Endothelial cell of umbilical vein (primary cell): ENCODE measurements at regions not wholly inside any gene's neighbourhood (a gene's known extent, or its start where the extent isn't known, plus 50 kb on each side); places are given as distances from the start of the nearest gene placed in this dataset.

ENCODE experiments used
- BruUV-seq: library from RNA; stranded (reverse); fragments of 400-500 nt; replicated peaks from 2 replicates; lab custom pipeline; 2021; lab: Mats Ljungman, UMichigan
- CTCF ChIA-PET: fragments of 300-600, 350-600 bp; sonication (Branson Sonifier 250); formaldehyde crosslinking; loops from one replicate; lab custom pipeline; 2021; ENCODE audit warnings: antibody characterized with exemption, inconsistent platforms; lab: Charles Lee
- POLR2A ChIA-PET: fragments of 300-600, 350-600 bp; sonication (Branson Sonifier 250); formaldehyde crosslinking; loops from one replicate; lab custom pipeline; 2021; ENCODE audit warnings: antibody characterized with exemption, inconsistent platforms; lab: Charles Lee
- DNase-seq: peaks from one replicate; pipeline ENCODE4 v3.0.0-alpha.2; 2011; ENCODE audit warnings: low read depth, low spot score
- FAIRE-seq: peaks from 2 replicates; lab custom pipeline; 2011; peaks lifted over from hg19 to GRCh38; lab: Jason Lieb, UNC
- H2AFZ ChIP-seq: 2 replicates; pipeline ENCODE4 v1.6.0; 2012; ENCODE audit warnings: low read depth, low read length, control low read depth, inconsistent platforms
- H3K27ac ChIP-seq: 2 replicates; pipeline ENCODE4 v1.5.1; 2011; ENCODE audit warnings: low read depth, mild to moderate bottlenecking, control low read depth, low read length, moderate library complexity; ENCODE audit not compliant: insufficient read depth
- H3K27me3 ChIP-seq, 2 experiments: 2 replicates each; pipeline versions ENCODE4 v1.6.0 to v1.6.1; 2011; ENCODE audit warnings: low read length in 2 of 2, mixed read lengths in 1 of 2; ENCODE audit not compliant: control insufficient read depth in 2 of 2, insufficient read depth in 2 of 2
- H3K36me3 ChIP-seq, 2 experiments: 2 replicates in 1 of 2; 3 replicates in 1 of 2; pipeline ENCODE4 v1.5.1; 2011; ENCODE audit warnings: low read length in 2 of 2, mild to moderate bottlenecking in 1 of 2, moderate library complexity in 1 of 2; ENCODE audit not compliant: control insufficient read depth in 2 of 2, insufficient read depth in 2 of 2; ENCODE audit errors: extremely low read depth in 1 of 2
- H3K4me1 ChIP-seq: 3 replicates; pipeline ENCODE4 v1.5.1; 2011; ENCODE audit warnings: mild to moderate bottlenecking, low read length; ENCODE audit not compliant: control insufficient read depth, insufficient read depth; ENCODE audit errors: extremely low read depth
- H3K4me2 ChIP-seq: 2 replicates; pipeline ENCODE4 v1.6.1; 2011; ENCODE audit warnings: low read length, control low read depth, mixed read lengths; ENCODE audit not compliant: insufficient read depth
- H3K4me3 ChIP-seq, 3 experiments: fragments of 200-600 bp in 1 of 3; sonication (generic), shearing (Covaris generic) in 1 of 3; replicated peaks in 1 of 3; 2 replicates each; pipeline ENCODE4 v1.5.1; 2011 to 2016; ENCODE audit warnings: control low read depth in 3 of 3, low read length in 3 of 3, mild to moderate bottlenecking in 2 of 3, inconsistent platforms in 1 of 3, low read depth in 1 of 3, moderate library complexity in 1 of 3; ENCODE audit not compliant: insufficient read depth in 1 of 3
- H3K79me2 ChIP-seq: 2 replicates; pipeline ENCODE4 v1.6.0; 2012; ENCODE audit warnings: low read length, inconsistent platforms; ENCODE audit not compliant: control insufficient read depth, insufficient read depth
- H3K9ac ChIP-seq: replicated peaks from 2 replicates; pipeline ENCODE3; 2011; ENCODE audit warnings: low read length, control low read depth; ENCODE audit not compliant: insufficient read depth; ENCODE audit errors: extremely low read depth
- H3K9me1 ChIP-seq: replicated peaks from 3 replicates; pipeline ENCODE4 v1.6.0; 2011; ENCODE audit warnings: mild to moderate bottlenecking, low read length; ENCODE audit not compliant: control insufficient read depth, insufficient read depth; ENCODE audit errors: extremely low read depth
- H3K9me3 ChIP-seq: replicated peaks from 2 replicates; pipeline ENCODE4 v1.5.1; 2012; ENCODE audit warnings: low read length, inconsistent platforms; ENCODE audit not compliant: control insufficient read depth, insufficient read depth
- H4K20me1 ChIP-seq: replicated peaks from 2 replicates; pipeline ENCODE3; 2011; ENCODE audit warnings: mild to moderate bottlenecking, low read length; ENCODE audit not compliant: control insufficient read depth, insufficient read depth; ENCODE audit errors: extremely low read depth
- EZH2 ChIP-seq: IDR thresholded peaks from 2 replicates; pipeline ENCODE4 v1.6.1; 2012; ENCODE audit warnings: borderline replicate concordance, low read depth, mild to moderate bottlenecking, moderate library complexity, low read length, inconsistent platforms; ENCODE audit not compliant: severe bottlenecking
- FOS ChIP-seq: IDR thresholded peaks from 2 replicates; pipeline ENCODE4 v1.6.1; 2011; ENCODE audit warnings: mild to moderate bottlenecking, low read length, moderate library complexity, borderline replicate concordance; ENCODE audit not compliant: insufficient read depth
- GATA2 ChIP-seq: IDR thresholded peaks from 2 replicates; pipeline ENCODE4 v1.7.0; 2011; ENCODE audit warnings: low read depth, mild to moderate bottlenecking, moderate library complexity, mixed read lengths, low read length; ENCODE audit not compliant: insufficient read length, insufficient read depth
- JUN ChIP-seq: IDR thresholded peaks from 2 replicates; pipeline ENCODE4 v1.6.1; 2011; ENCODE audit warnings: borderline replicate concordance, low read depth; ENCODE audit not compliant: insufficient read length, insufficient read depth
- MYC ChIP-seq: IDR thresholded peaks from one replicate; pipeline ENCODE4 v1.6.1; 2011; ENCODE audit warnings: mild to moderate bottlenecking, low read depth, low read length
- POLR2A ChIP-seq: IDR thresholded peaks from 2 replicates; pipeline ENCODE4 v1.6.1; 2012; ENCODE audit warnings: low read depth, mild to moderate bottlenecking, control low read depth, low read length
- POLR2AphosphoS5 ChIP-seq: IDR thresholded peaks from 2 replicates; pipeline ENCODE4 v1.6.1; 2012; ENCODE audit warnings: low read depth, mild to moderate bottlenecking, control low read depth, low read length, moderate library complexity; ENCODE audit not compliant: insufficient read depth
- dilution Hi-C: fragments of 300-500 bp; cut with MboI; formaldehyde crosslinking; loops from one replicate; pipeline ENCODE4 v1.15.0; 2019; ENCODE audit warnings: low sequenced_read_pairs; ENCODE audit not compliant: extremely low pct_ligation_motif_present
- intact Hi-C: fragments of 100-400 bp; cut with micrococcal nuclease; formaldehyde crosslinking; loops from one replicate; pipeline ENCODE4 v1.10.0; 2022
- TF ChIP-seq, protein P1 (sequence below), 2 donors: IDR thresholded peaks; 1 replicate in 1 of 2; 2 replicates in 1 of 2; pipeline ENCODE4 v1.5.1; 2011; ENCODE audit warnings: low read length in 2 of 2, mild to moderate bottlenecking in 2 of 2, moderate library complexity in 2 of 2, control low read depth in 1 of 2, inconsistent platforms in 1 of 2, low read depth in 1 of 2; ENCODE audit not compliant: insufficient read depth in 1 of 2; ENCODE audit errors: extremely low read depth in 1 of 2
- TF ChIP-seq, protein P2 (sequence below): IDR thresholded peaks from 2 replicates; pipeline ENCODE4 v1.6.1; 2011; ENCODE audit not compliant: insufficient read depth, insufficient read length

DNA sequence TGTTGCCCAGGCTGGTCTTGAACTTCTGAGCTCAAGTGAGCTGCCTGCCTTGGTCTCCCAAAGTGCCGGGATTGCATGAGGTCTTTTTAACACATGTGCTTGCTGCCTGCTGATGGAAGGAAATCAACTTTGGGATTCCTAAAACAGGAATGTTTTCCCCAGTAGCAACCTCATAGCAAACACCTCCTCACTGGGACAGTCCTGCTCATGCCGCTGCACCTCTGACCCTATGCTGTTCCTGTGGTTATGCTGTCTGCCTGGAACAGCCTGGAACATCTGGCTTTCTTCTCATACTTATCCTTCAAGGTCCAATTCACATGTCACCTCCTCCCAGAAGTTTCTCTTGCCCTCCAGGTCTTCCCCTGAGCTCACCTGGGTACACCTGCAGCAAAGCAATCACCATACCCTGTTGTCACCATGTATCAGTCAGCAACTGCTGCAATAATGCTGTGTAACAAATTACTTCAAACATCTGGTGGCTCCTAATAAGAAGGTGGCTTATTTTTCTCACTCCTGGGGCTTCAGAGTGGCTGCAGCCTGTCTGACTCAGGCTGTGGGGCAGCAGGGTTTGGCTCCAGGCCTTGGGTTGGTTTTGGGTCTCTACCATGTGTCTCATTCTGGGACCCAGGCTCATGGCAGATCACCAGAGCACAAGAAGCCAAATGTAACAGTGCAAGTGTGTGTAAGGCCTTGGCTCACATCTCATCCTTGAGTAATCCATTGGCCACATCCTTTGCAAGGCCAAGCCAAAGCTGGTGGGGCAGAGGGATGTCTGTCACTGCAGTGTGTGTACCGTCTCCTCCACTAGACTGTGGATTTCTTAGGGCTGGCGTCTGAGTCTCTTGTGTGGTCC, 59.4 kb upstream of the SORCS2 start:
- dilution Hi-C loops (no loop called here), intact Hi-C loops (no loop called here)
- no peak overlapping the region for H3K4me2 ChIP-seq
- H2AFZ ChIP-seq: no peak overlapping the region
- H4K20me1 ChIP-seq: no peaks in the 10 kb centered on the region
- POLR2A ChIA-PET: no interaction called here
- H3K79me2 ChIP-seq: no peaks in the 10 kb centered on the region
- no peak overlapping the region for H3K4me3 ChIP-seq
- H3K9me3 ChIP-seq: no peaks in the 10 kb centered on the region
- no peaks in the 10 kb centered on the region for H3K36me3 ChIP-seq
- CTCF ChIA-PET: no interaction called here
- no peaks in the 10 kb centered on the region for H3K4me1 ChIP-seq
- no peaks in the 10 kb centered on the region for H3K27me3 ChIP-seq
- BruUV-seq: no TSS peak
- DNase-seq: no peak
- no peak overlapping the region for H3K9ac ChIP-seq
- TF ChIP-seq FOS (no peak), JUN (no peak), POLR2A (no peak), POLR2AphosphoS5 (no peak), EZH2 (no peak), GATA2 (no peak), MYC (no peak)
- TF ChIP-seq, protein P1, sequence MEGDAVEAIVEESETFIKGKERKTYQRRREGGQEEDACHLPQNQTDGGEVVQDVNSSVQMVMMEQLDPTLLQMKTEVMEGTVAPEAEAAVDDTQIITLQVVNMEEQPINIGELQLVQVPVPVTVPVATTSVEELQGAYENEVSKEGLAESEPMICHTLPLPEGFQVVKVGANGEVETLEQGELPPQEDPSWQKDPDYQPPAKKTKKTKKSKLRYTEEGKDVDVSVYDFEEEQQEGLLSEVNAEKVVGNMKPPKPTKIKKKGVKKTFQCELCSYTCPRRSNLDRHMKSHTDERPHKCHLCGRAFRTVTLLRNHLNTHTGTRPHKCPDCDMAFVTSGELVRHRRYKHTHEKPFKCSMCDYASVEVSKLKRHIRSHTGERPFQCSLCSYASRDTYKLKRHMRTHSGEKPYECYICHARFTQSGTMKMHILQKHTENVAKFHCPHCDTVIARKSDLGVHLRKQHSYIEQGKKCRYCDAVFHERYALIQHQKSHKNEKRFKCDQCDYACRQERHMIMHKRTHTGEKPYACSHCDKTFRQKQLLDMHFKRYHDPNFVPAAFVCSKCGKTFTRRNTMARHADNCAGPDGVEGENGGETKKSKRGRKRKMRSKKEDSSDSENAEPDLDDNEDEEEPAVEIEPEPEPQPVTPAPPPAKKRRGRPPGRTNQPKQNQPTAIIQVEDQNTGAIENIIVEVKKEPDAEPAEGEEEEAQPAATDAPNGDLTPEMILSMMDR (IDR thresholded peaks at IDR 0.05; ENCODE audit: extremely low read depth in 1 of 2, insufficient read depth in 1 of 2, low read depth in 1 of 2, low read length in 2 of 2): no peak
- TF ChIP-seq, protein P2, sequence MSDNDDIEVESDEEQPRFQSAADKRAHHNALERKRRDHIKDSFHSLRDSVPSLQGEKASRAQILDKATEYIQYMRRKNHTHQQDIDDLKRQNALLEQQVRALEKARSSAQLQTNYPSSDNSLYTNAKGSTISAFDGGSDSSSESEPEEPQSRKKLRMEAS: no peak
- H3K27ac ChIP-seq: no peak overlapping the region
- no peak for FAIRE-seq
- H3K9me1 ChIP-seq: no peaks in the 10 kb centered on the region
